ENCODE measurements at regions not wholly inside any gene's neighbourhood (a gene's known extent, or its start where the extent isn't known, plus 50 kb on each side); places are given as distances from the start of the nearest gene placed in this dataset.

DNA sequence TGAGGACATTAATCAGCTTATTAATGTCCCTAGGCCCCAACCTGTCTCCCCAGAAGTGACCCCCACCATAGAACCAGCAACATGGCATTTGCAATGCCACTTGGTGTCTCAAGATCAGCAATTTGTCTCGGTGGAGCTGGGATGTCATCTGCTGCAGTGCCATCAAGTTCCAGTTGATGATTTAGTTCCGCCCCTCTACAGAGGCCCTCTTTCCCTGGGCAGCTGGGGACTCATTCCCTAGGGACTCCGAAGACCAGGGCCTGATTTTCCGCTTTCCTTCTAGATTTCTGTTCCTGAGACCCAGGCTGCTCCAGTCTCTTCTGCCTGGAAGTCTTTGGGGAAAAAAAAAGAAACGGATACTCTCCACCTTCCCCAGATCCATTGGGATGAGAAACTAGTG, 122.5 kb upstream of the NANOS1 start:
- no peak for TF ChIP-seq SMC3 (IDR thresholded peaks at IDR 0.05; ENCODE audit: low read depth, low read length)
- no peak for TF ChIP-seq RXRA (IDR thresholded peaks at IDR 0.05; ENCODE audit: borderline replicate concordance, low read depth)
- TF ChIP-seq GABPA (IDR thresholded peaks at IDR 0.05; ENCODE audit: low read depth) = no peak
- TF ChIP-seq TAF1 (IDR thresholded peaks at IDR 0.05; ENCODE audit: borderline replicate concordance, low read depth, low read length) = no peak
- TF ChIP-seq SIN3A (IDR thresholded peaks at IDR 0.05; ENCODE audit: borderline replicate concordance, low read depth, low read length) = no peak
